ENCODE measurements at regions not wholly inside any gene's neighbourhood (a gene's known extent, or its start where the extent isn't known, plus 50 kb on each side); places are given as distances from the start of the nearest gene placed in this dataset.

- no CpG with 5 or more reads among the region's 1 CpG for WGBS (ENCODE audit: extremely low coverage, insufficient read length, low lambda C conversion rate)
- Histone ChIP-seq H4K20me1 (ENCODE audit: control insufficient read depth, insufficient read depth, insufficient read length) (no peaks in the 10 kb centered on the region), H3K23ac (ENCODE audit: insufficient read length, low read depth, low read length) (no peak overlapping the region), H3K56ac (ENCODE audit: insufficient read length, low read depth, low read length) (no peak overlapping the region), H2BK12ac (ENCODE audit: insufficient read length, low read depth, low read length) (no peak overlapping the region), H3K18ac (ENCODE audit: insufficient read length, low read depth, low read length) (no peak overlapping the region), H3K9ac (ENCODE audit: extremely low read depth, insufficient read length, low read length) (no peak overlapping the region), H3K4me2 (ENCODE audit: insufficient read depth, insufficient read length, low read length) (no peak overlapping the region), H3K27me3 (ENCODE audit: insufficient read depth, low read length) (no peaks in the 10 kb centered on the region), H2AFZ (ENCODE audit: low read length) (no peak overlapping the region), H3K9me3 (ENCODE audit: control insufficient read depth, low read depth, low read length) (no peaks in the 10 kb centered on the region), H2BK20ac (ENCODE audit: low read depth, low read length, poor library complexity, severe bottlenecking) (no peak overlapping the region), H3K4me1 (ENCODE audit: insufficient read depth, low read length) (no peaks in the 10 kb centered on the region), H3K4ac (ENCODE audit: low read depth, low read length) (no peak overlapping the region), H2BK15ac (ENCODE audit: low read depth, low read length) (no peak overlapping the region), H3K23me2 (ENCODE audit: insufficient read length, low read depth, low read length, poor library complexity, severe bottlenecking) (no peaks in the 10 kb centered on the region), H4K5ac (ENCODE audit: insufficient read length, low read depth, low read length) (no peak overlapping the region), H3T11ph (ENCODE audit: low read length) (no peak overlapping the region), H3K27ac (ENCODE audit: insufficient read length, low read depth, low read length) (no peak overlapping the region), H4K91ac (ENCODE audit: insufficient read length, low read depth, low read length) (no peak overlapping the region), H2BK120ac (ENCODE audit: low read depth, low read length, poor library complexity, severe bottlenecking) (no peak overlapping the region), H3K14ac (ENCODE audit: insufficient read depth, low read length) (no peak overlapping the region), H2BK5ac (ENCODE audit: insufficient read length, low read length) (no peak overlapping the region), H2AK5ac (ENCODE audit: insufficient read length, low read length) (no peak overlapping the region), H3K79me1 (ENCODE audit: insufficient read depth, low read depth, low read length, poor library complexity, severe bottlenecking) (no peaks in the 10 kb centered on the region), H4K8ac (replicated peaks; ENCODE audit: insufficient read length, low read depth, low read length) (no peak overlapping the region), H3K79me2 (ENCODE audit: insufficient read depth, low read length) (no peaks in the 10 kb centered on the region)
- Mint-ChIP-seq H3K9me3 (no peaks in the 10 kb centered on the region), H3K4me3 (no peak overlapping the region), H3K36me3 (ENCODE audit: insufficient read depth in 1 of 3, low read depth in 3 of 3) (no peaks in the 10 kb centered on the region), H3K27me3 (ENCODE audit: low read depth) (no peaks in the 10 kb centered on the region), H3K27ac (no peak overlapping the region), H3K4me1 (peaks cover 6 to 7% of the 10 kb centered on the region in 2 experiments)
- TF ChIP-seq CTCF (conservative IDR thresholded peaks at IDR 0.05): no peak
- DNase-seq: no peak
Observed at GRCh38 chr2:144063602-144064001, 456.3 kb downstream of the ZEB2 start.

Measured in H9 (cell line).